ENCODE measurements at regions not wholly inside any gene's neighbourhood (a gene's known extent, or its start where the extent isn't known, plus 50 kb on each side); places are given as distances from the start of the nearest gene placed in this dataset.
A peak's percentile ranks its signal among the peaks of the same experiment; 100 is the strongest.
"Not testable (repeated sequence)": the region's sequence is repeated elsewhere in the genome, so short reads cannot be mapped to it uniquely, and the experiment has no call there.

- no peak overlapping the region for H3K4me3 ChIP-seq (ENCODE audit: low read length)
- H3K36me3 ChIP-seq (ENCODE audit: control insufficient read depth, insufficient read depth, low read length), result no peaks in the 10 kb centered on the region
- no CpG with 5 or more reads among the region's 4 CpGs for WGBS (ENCODE audit: insufficient coverage, insufficient read length)
- peaks cover 12% of the 10 kb centered on the region for H3K4me1 ChIP-seq (ENCODE audit: control insufficient read depth, insufficient read depth, low read length)
- H3K27ac ChIP-seq (ENCODE audit: low read length), result no peak overlapping the region
- no peaks in the 10 kb centered on the region for H3K27me3 ChIP-seq (ENCODE audit: control insufficient read depth, insufficient read depth, low read length)
- DNase-seq (ENCODE audit: low read depth, low spot score), result no peak
- no peaks in the 10 kb centered on the region for H3K9me3 ChIP-seq (ENCODE audit: control insufficient read depth, insufficient read depth, low read length)
Observed at GRCh38 chr2:207226671-207227061, 60.9 kb upstream of the KLF7 start.

GRCh38 chr2:207227062-207227748 is 61.5 kb upstream of the KLF7 start:
- H3K4me3 ChIP-seq (ENCODE audit: low read length), result peak overlapping the region; percentile 3; the same call in 1 of the 2 replicates
- no CpG with 5 or more reads among the region's 18 CpGs for WGBS (ENCODE audit: insufficient coverage, insufficient read length)
- H3K27me3 ChIP-seq (ENCODE audit: control insufficient read depth, insufficient read depth, low read length), result no peaks in the 10 kb centered on the region
- no peaks in the 10 kb centered on the region for H3K9me3 ChIP-seq (ENCODE audit: control insufficient read depth, insufficient read depth, low read length)
- no peak overlapping the region for H3K27ac ChIP-seq (ENCODE audit: low read length)
- peak; percentile 33 for DNase-seq (ENCODE audit: low read depth, low spot score)
- H3K4me1 ChIP-seq (ENCODE audit: control insufficient read depth, insufficient read depth, low read length), result peaks cover 12% of the 10 kb centered on the region
- H3K36me3 ChIP-seq (ENCODE audit: control insufficient read depth, insufficient read depth, low read length), result no peaks in the 10 kb centered on the region

- H3K36me3 ChIP-seq (ENCODE audit: control insufficient read depth, insufficient read depth, low read length), result no peaks in the 10 kb centered on the region
- H3K4me1 ChIP-seq (ENCODE audit: control insufficient read depth, insufficient read depth, low read length), result peaks cover 12% of the 10 kb centered on the region
- DNase-seq (ENCODE audit: low read depth, low spot score), result no peak
- no peaks in the 10 kb centered on the region for H3K9me3 ChIP-seq (ENCODE audit: control insufficient read depth, insufficient read depth, low read length)
- no peaks in the 10 kb centered on the region for H3K27me3 ChIP-seq (ENCODE audit: control insufficient read depth, insufficient read depth, low read length)
- no CpG with 5 or more reads among the region's 3 CpGs for WGBS (ENCODE audit: insufficient coverage, insufficient read length)
- H3K27ac ChIP-seq (ENCODE audit: low read length), result no peak overlapping the region
- no peak overlapping the region for H3K4me3 ChIP-seq (ENCODE audit: low read length)
Observed at GRCh38 chr2:207227749-207228145, 62.0 kb upstream of the KLF7 start.

- Histone ChIP-seq H3K4me3 (ENCODE audit: low read length) (no peak overlapping the region), H3K27me3 (ENCODE audit: control insufficient read depth, insufficient read depth, low read length) (no peaks in the 10 kb centered on the region), H3K9me3 (ENCODE audit: control insufficient read depth, insufficient read depth, low read length) (no peaks in the 10 kb centered on the region), H3K4me1 (ENCODE audit: control insufficient read depth, insufficient read depth, low read length) (peaks cover 12% of the 10 kb centered on the region), H3K27ac (ENCODE audit: low read length) (no peak overlapping the region), H3K36me3 (ENCODE audit: control insufficient read depth, insufficient read depth, low read length) (no peaks in the 10 kb centered on the region)
- no peak for DNase-seq (ENCODE audit: low read depth, low spot score)
- no CpG with 5 or more reads among the region's 3 CpGs for WGBS (ENCODE audit: insufficient coverage, insufficient read length)
Observed at GRCh38 chr2:207228402-207228801, 62.7 kb upstream of the KLF7 start.

- no peak for DNase-seq (ENCODE audit: low read depth, low spot score)
- no peaks in the 10 kb centered on the region for H3K36me3 ChIP-seq (ENCODE audit: control insufficient read depth, insufficient read depth, low read length)
- H3K9me3 ChIP-seq (ENCODE audit: control insufficient read depth, insufficient read depth, low read length), result no peaks in the 10 kb centered on the region
- no peaks in the 10 kb centered on the region for H3K27me3 ChIP-seq (ENCODE audit: control insufficient read depth, insufficient read depth, low read length)
- no peak overlapping the region for H3K27ac ChIP-seq (ENCODE audit: low read length)
- no CpG with 5 or more reads among the region's 3 CpGs for WGBS (ENCODE audit: insufficient coverage, insufficient read length)
- no peak overlapping the region for H3K4me3 ChIP-seq (ENCODE audit: low read length)
- H3K4me1 ChIP-seq (ENCODE audit: control insufficient read depth, insufficient read depth, low read length), result peaks cover 11% of the 10 kb centered on the region
Observed at GRCh38 chr2:207229161-207229560, 63.4 kb upstream of the KLF7 start.

GRCh38 chr2:207230261-207231105 is 64.7 kb upstream of the KLF7 start:
- Histone ChIP-seq H3K27me3 (ENCODE audit: control insufficient read depth, insufficient read depth, low read length) (no peaks in the 10 kb centered on the region), H3K36me3 (ENCODE audit: control insufficient read depth, insufficient read depth, low read length) (no peaks in the 10 kb centered on the region), H3K4me1 (ENCODE audit: control insufficient read depth, insufficient read depth, low read length) (peaks cover 8% of the 10 kb centered on the region), H3K9me3 (ENCODE audit: control insufficient read depth, insufficient read depth, low read length) (no peaks in the 10 kb centered on the region), H3K4me3 (ENCODE audit: low read length) (no peak overlapping the region), H3K27ac (ENCODE audit: low read length) (no peak overlapping the region)
- DNase-seq (ENCODE audit: low read depth, low spot score), result no peak
- WGBS (ENCODE audit: insufficient coverage, insufficient read length), result no CpG with 5 or more reads among the region's 6 CpGs

GRCh38 chr2:207231106-207231865 is 65.5 kb upstream of the KLF7 start:
- WGBS (ENCODE audit: insufficient coverage, insufficient read length), result no CpG with 5 or more reads among the region's 5 CpGs
- no peak for DNase-seq (ENCODE audit: low read depth, low spot score)

GRCh38 chr2:207231967-207232366 is 66.2 kb upstream of the KLF7 start:
- no peaks in the 10 kb centered on the region for H3K9me3 ChIP-seq (ENCODE audit: control insufficient read depth, insufficient read depth, low read length)
- H3K36me3 ChIP-seq (ENCODE audit: control insufficient read depth, insufficient read depth, low read length), result no peaks in the 10 kb centered on the region
- no peak for DNase-seq (ENCODE audit: low read depth, low spot score)
- H3K27ac ChIP-seq (ENCODE audit: low read length), result no peak overlapping the region
- no peaks in the 10 kb centered on the region for H3K27me3 ChIP-seq (ENCODE audit: control insufficient read depth, insufficient read depth, low read length)
- no peak overlapping the region for H3K4me3 ChIP-seq (ENCODE audit: low read length)
- WGBS (ENCODE audit: insufficient coverage, insufficient read length), result no CpG with 5 or more reads among the region's 4 CpGs
- H3K4me1 ChIP-seq (ENCODE audit: control insufficient read depth, insufficient read depth, low read length), result peaks cover 8% of the 10 kb centered on the region

More at GRCh38 chr2:207231106-207231865, 65.5 kb upstream of the KLF7 start:
- peaks cover 8% of the 10 kb centered on the region for H3K4me1 ChIP-seq (ENCODE audit: control insufficient read depth, insufficient read depth, low read length)
- no peaks in the 10 kb centered on the region for H3K9me3 ChIP-seq (ENCODE audit: control insufficient read depth, insufficient read depth, low read length)
- H3K4me3 ChIP-seq (ENCODE audit: low read length), result no peak overlapping the region
- H3K27ac ChIP-seq (ENCODE audit: low read length), result no peak overlapping the region
- no peaks in the 10 kb centered on the region for H3K27me3 ChIP-seq (ENCODE audit: control insufficient read depth, insufficient read depth, low read length)
- H3K36me3 ChIP-seq (ENCODE audit: control insufficient read depth, insufficient read depth, low read length), result no peaks in the 10 kb centered on the region

- not testable (repeated sequence) for DNase-seq (ENCODE audit: low read depth, low spot score); H3K36me3 ChIP-seq (ENCODE audit: control insufficient read depth, insufficient read depth, low read length); H3K4me1 ChIP-seq (ENCODE audit: control insufficient read depth, insufficient read depth, low read length); H3K27me3 ChIP-seq (ENCODE audit: control insufficient read depth, insufficient read depth, low read length); H3K4me3 ChIP-seq (ENCODE audit: low read length); H3K27ac ChIP-seq (ENCODE audit: low read length); H3K9me3 ChIP-seq (ENCODE audit: control insufficient read depth, insufficient read depth, low read length)
Observed at GRCh38 chr2:207233141-207233540, 67.4 kb upstream of the KLF7 start.

- Histone ChIP-seq H3K36me3 (ENCODE audit: control insufficient read depth, insufficient read depth, low read length) (no peaks in the 10 kb centered on the region), H3K4me3 (ENCODE audit: low read length) (no peak overlapping the region), H3K9me3 (ENCODE audit: control insufficient read depth, insufficient read depth, low read length) (no peaks in the 10 kb centered on the region), H3K27me3 (ENCODE audit: control insufficient read depth, insufficient read depth, low read length) (no peaks in the 10 kb centered on the region), H3K4me1 (ENCODE audit: control insufficient read depth, insufficient read depth, low read length) (0 out of 2 replicates have a peak, but pooled peaks cover 1% of the 10 kb centered on the region), H3K27ac (ENCODE audit: low read length) (no peak overlapping the region)
- WGBS (ENCODE audit: insufficient coverage, insufficient read length), result 100% methylated on average over 1 of the region's 3 CpGs
- no peak for DNase-seq (ENCODE audit: low read depth, low spot score)
Observed at GRCh38 chr2:207233731-207234130, 68.0 kb upstream of the KLF7 start.
